Nephron progenitor cell (in vitro differentiated cells): ENCODE measurements at regions not wholly inside any gene's neighbourhood (a gene's known extent, or its start where the extent isn't known, plus 50 kb on each side); places are given as distances from the start of the nearest gene placed in this dataset.

Source experiments
- DNase-seq: peaks from one replicate; pipeline ENCODE4 v3.0.0; 2021
- H3K27ac Mint-ChIP-seq: 2 replicates; pipeline ENCODE4 v1.8.0; 2021; ENCODE audit warnings: mild to moderate bottlenecking, moderate library complexity, mixed read lengths
- H3K27me3 Mint-ChIP-seq: 2 replicates; pipeline ENCODE4 v1.8.0; 2021; ENCODE audit warnings: mild to moderate bottlenecking, low read depth, mixed read lengths; ENCODE audit not compliant: poor library complexity
- H3K36me3 Mint-ChIP-seq: 2 replicates; pipeline ENCODE4 v1.8.0; 2021; ENCODE audit warnings: low read depth, mixed read lengths
- H3K4me1 Mint-ChIP-seq: 2 replicates; pipeline ENCODE4 v1.8.0; 2021; ENCODE audit warnings: mixed read lengths
- H3K4me3 Mint-ChIP-seq: 2 replicates; pipeline ENCODE4 v1.8.0; 2021; ENCODE audit warnings: mild to moderate bottlenecking, moderate library complexity, mixed read lengths
- H3K9me3 Mint-ChIP-seq: 2 replicates; pipeline ENCODE4 v1.8.0; 2021; ENCODE audit warnings: mild to moderate bottlenecking, moderate library complexity, mixed read lengths
- TF ChIP-seq, protein P1 (sequence below): fragments of 200-600 bp; sonication (generic); IDR thresholded peaks from 2 replicates; pipeline ENCODE4 v1.5.0; 2021; ENCODE audit warnings: antibody characterized with exemption

DNA sequence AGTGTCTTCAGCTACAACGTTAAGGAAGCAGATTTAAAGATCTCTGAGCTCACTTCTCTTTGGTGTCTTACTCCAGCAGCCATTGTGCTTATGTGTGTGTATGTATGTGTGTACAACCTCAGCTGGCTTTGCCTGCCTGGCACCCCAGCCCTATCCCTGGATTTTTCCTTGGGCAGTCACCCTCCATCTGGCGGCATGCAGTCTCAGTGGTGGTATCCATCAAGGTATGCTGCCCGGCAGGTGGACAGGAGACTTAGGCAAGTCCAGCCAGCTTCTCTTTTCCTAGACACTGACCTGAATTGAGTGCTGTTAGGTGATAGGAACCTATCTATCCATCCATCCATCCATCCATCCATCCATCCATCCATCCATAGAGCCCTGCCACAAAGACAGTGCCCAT, 280.8 kb upstream of the CCL2 start:
- Mint-ChIP-seq H3K27ac (no peak overlapping the region), H3K9me3 (peaks cover 2% of the 10 kb centered on the region), H3K4me1 (peaks cover 10% of the 10 kb centered on the region), H3K36me3 (no peaks in the 10 kb centered on the region), H3K4me3 (no peak overlapping the region), H3K27me3 (peaks cover 35% of the 10 kb centered on the region)
- TF ChIP-seq, protein P1, sequence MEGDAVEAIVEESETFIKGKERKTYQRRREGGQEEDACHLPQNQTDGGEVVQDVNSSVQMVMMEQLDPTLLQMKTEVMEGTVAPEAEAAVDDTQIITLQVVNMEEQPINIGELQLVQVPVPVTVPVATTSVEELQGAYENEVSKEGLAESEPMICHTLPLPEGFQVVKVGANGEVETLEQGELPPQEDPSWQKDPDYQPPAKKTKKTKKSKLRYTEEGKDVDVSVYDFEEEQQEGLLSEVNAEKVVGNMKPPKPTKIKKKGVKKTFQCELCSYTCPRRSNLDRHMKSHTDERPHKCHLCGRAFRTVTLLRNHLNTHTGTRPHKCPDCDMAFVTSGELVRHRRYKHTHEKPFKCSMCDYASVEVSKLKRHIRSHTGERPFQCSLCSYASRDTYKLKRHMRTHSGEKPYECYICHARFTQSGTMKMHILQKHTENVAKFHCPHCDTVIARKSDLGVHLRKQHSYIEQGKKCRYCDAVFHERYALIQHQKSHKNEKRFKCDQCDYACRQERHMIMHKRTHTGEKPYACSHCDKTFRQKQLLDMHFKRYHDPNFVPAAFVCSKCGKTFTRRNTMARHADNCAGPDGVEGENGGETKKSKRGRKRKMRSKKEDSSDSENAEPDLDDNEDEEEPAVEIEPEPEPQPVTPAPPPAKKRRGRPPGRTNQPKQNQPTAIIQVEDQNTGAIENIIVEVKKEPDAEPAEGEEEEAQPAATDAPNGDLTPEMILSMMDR, result no peak
- no peak for DNase-seq

DNA sequence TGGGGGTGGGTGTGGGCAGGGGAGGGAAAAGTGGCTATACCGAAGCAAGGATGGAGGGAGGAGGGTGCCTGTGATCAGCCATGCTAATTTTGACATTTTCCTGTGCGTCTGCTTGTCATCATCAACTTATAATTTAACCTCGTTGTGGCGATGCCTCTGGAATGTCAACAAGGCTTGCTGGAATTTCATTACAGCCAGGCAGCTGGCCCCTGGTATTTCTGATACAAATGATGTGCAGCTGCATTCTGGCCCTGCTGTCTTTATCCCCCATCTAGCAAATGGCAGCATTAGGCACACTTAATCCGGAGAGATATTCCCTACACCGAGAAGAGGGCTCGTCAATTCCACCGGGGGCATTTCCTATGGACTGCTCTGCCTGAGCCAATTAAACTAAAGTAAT, 278.3 kb upstream of the CCL2 start:
- H3K36me3 Mint-ChIP-seq, result no peaks in the 10 kb centered on the region
- H3K27me3 Mint-ChIP-seq, result peaks cover 40% of the 10 kb centered on the region
- no peak for DNase-seq

DNA sequence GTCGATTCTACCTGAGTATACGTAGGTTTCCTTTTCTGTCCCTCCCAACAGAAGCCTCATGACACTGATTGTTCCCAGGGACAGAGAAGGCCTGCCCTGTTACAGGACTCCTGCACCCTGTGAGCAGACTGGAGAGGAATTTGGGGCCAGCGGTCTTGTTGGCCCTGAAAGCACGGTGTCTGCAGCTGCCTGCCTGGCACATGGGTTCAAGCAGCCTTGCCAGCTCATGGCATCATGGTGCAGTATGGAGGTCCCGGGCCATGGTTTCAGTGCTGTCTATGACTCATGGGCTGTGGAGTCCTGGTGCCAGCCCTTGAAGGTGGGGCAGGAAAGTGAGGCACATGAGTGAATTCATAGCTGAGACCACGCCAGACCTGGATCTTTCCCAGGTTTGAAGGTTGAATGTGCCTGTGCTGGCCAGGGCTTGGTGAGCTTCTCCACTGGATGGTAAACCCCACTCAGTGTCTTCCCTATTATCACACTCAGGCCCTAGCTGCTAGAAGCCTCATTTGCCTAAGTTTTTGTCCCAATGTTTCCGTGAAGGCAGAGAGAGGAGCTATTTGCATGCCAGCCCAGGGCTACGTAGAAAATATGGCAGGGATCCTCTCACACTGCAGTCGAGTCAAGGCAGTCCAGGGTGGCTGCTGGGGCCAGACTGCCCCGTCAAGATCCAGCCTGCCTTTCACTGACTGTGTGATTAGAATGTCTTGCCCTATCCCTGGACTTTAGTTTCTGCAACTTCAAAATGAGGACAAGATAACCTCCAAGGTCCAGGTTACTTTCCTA, 277.2 kb upstream of the CCL2 start:
- TF ChIP-seq, protein P1, result no peak
- H3K27ac Mint-ChIP-seq, result no peak overlapping the region
- no peaks in the 10 kb centered on the region for H3K36me3 Mint-ChIP-seq
- peaks cover 7% of the 10 kb centered on the region for H3K9me3 Mint-ChIP-seq
- peaks cover 16% of the 10 kb centered on the region for H3K4me1 Mint-ChIP-seq
- no peak overlapping the region for H3K4me3 Mint-ChIP-seq
- no peak for DNase-seq
- peaks cover 39% of the 10 kb centered on the region for H3K27me3 Mint-ChIP-seq

More for the DNA sequence above, 278.3 kb upstream of the CCL2 start:
- H3K4me3 Mint-ChIP-seq, result no peak overlapping the region
- H3K27ac Mint-ChIP-seq, result no peak overlapping the region
- H3K9me3 Mint-ChIP-seq, result peaks cover 7% of the 10 kb centered on the region
- TF ChIP-seq, protein P1, result no peak
- H3K4me1 Mint-ChIP-seq, result peaks cover 13% of the 10 kb centered on the region

DNA sequence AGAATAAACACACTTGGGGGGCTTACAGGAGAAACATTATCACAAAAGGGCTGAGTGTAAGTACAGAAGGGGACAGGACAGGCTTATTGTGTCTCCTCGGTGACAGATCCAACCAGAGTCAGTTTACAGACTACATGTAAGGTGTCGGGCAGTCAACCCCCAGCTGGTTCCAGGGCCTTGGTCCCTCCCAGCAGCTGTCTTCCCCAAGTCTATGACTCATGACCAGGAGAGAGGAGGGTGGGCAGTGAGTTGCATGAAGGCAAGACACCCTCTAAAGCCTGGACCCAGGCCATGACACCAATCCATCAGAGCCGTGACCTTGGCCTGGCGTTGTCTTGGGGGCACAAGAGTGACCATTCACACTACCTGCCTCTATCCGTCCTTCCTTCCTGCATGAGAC, 276.2 kb upstream of the CCL2 start:
- peaks cover 13% of the 10 kb centered on the region for H3K4me1 Mint-ChIP-seq
- TF ChIP-seq, protein P1, result no peak
- no peak for DNase-seq
- H3K36me3 Mint-ChIP-seq, result no peaks in the 10 kb centered on the region
- H3K27me3 Mint-ChIP-seq, result peaks cover 36% of the 10 kb centered on the region
- H3K27ac Mint-ChIP-seq, result no peak overlapping the region
- no peak overlapping the region for H3K4me3 Mint-ChIP-seq
- H3K9me3 Mint-ChIP-seq, result peaks cover 7% of the 10 kb centered on the region

DNA sequence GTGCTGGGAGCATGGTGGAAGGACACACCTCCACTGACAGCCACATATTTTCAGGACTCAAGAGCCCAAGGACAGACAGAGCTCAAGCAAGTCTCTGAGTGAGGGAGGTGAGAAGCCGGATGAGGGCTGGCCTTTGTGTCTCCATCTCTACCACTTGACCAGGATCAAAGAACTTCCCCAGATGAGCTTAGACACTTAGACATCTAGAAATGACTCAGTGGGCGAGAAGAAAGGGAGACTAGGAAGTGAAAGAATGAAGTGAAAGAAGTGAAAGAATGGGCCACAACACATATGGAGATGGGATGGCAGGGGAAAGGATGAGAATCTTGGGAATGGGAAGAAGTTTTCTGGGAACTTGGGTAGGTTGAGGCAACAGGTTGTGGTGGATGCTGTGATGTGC, 274.9 kb upstream of the CCL2 start:
- DNase-seq, result no peak
- H3K36me3 Mint-ChIP-seq, result no peaks in the 10 kb centered on the region
- H3K27me3 Mint-ChIP-seq, result peaks cover 32% of the 10 kb centered on the region
- TF ChIP-seq, protein P1, result no peak
- peaks cover 7% of the 10 kb centered on the region for H3K9me3 Mint-ChIP-seq
- no peak overlapping the region for H3K4me3 Mint-ChIP-seq
- peaks cover 13% of the 10 kb centered on the region for H3K4me1 Mint-ChIP-seq
- no peak overlapping the region for H3K27ac Mint-ChIP-seq
